HL-60 (cell line): ENCODE measurements at regions not wholly inside any gene's neighbourhood (a gene's known extent, or its start where the extent isn't known, plus 50 kb on each side); places are given as distances from the start of the nearest gene placed in this dataset.

Experiments used
- GABPA ChIP-seq: IDR thresholded peaks from 2 replicates; pipeline ENCODE4 v1.6.1; 2012; ENCODE audit warnings: low read depth
- TF ChIP-seq, protein P1 (sequence below): IDR thresholded peaks from one replicate; pipeline ENCODE4 v1.5.1; 2011; ENCODE audit warnings: low read length, control low read depth, inconsistent platforms; ENCODE audit not compliant: insufficient read depth

DNA sequence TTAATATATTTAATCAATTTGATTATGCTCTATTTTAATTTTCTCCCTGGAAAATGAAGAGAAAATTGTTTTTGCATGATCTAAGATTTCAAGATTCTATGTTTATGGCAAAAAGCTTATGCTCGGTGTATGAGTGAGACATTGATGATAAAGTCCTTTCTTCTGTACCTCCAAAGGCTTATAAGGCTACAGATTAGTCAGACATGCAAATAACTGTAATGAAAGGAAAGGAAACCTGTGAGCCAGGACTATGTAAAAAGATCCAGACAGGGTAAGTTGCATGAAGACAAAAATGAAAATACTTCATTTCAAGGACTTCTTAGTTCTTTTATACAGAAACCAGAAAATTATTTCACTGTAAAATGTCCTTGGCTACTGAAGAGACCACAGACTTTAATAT, 52.2 kb upstream of the EDIL3 start:
- TF ChIP-seq GABPA = no peak
- TF ChIP-seq, protein P1, sequence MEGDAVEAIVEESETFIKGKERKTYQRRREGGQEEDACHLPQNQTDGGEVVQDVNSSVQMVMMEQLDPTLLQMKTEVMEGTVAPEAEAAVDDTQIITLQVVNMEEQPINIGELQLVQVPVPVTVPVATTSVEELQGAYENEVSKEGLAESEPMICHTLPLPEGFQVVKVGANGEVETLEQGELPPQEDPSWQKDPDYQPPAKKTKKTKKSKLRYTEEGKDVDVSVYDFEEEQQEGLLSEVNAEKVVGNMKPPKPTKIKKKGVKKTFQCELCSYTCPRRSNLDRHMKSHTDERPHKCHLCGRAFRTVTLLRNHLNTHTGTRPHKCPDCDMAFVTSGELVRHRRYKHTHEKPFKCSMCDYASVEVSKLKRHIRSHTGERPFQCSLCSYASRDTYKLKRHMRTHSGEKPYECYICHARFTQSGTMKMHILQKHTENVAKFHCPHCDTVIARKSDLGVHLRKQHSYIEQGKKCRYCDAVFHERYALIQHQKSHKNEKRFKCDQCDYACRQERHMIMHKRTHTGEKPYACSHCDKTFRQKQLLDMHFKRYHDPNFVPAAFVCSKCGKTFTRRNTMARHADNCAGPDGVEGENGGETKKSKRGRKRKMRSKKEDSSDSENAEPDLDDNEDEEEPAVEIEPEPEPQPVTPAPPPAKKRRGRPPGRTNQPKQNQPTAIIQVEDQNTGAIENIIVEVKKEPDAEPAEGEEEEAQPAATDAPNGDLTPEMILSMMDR = no peak
